HCT116 (cell line): ENCODE measurements at regions not wholly inside any gene's neighbourhood (a gene's known extent, or its start where the extent isn't known, plus 50 kb on each side); places are given as distances from the start of the nearest gene placed in this dataset.

Experiments
- ATF3 ChIP-seq: IDR thresholded peaks from 2 replicates; pipeline ENCODE4 v1.6.1; 2012
- CTCF ChIP-seq, 3 experiments: fragments of 200-600 bp in 1 of 3; sonication (generic) in 1 of 3; IDR thresholded peaks in 2 of 3; conservative IDR thresholded peaks in 1 of 3; 2 replicates each; pipeline ENCODE4 v1.5.1; 2012 to 2017; ENCODE audit warnings: low read depth in 2 of 3, low read length in 2 of 3, antibody characterized with exemption in 1 of 3, borderline replicate concordance in 1 of 3, control low read depth in 1 of 3, mild to moderate bottlenecking in 1 of 3, mixed read lengths in 1 of 3, mixed run types in 1 of 3, moderate library complexity in 1 of 3; ENCODE audit not compliant: insufficient read depth in 1 of 3
- EGR1 ChIP-seq: IDR thresholded peaks from 2 replicates; pipeline ENCODE4 v1.6.1; 2012; ENCODE audit warnings: low read depth
- ELF1 ChIP-seq: IDR thresholded peaks from 2 replicates; pipeline ENCODE4 v1.6.1; 2012; ENCODE audit warnings: low read depth, borderline replicate concordance
- EZH2 ChIP-seq: fragments of 200-600 bp; sonication (generic); IDR thresholded peaks from 2 replicates; pipeline ENCODE4 v1.6.1; 2017; ENCODE audit warnings: antibody characterized with exemption, mixed run types
- EZH2phosphoT487 ChIP-seq: fragments of 200-600 bp; IDR thresholded peaks from 2 replicates; pipeline ENCODE4 v1.6.1; 2018; ENCODE audit warnings: antibody characterized with exemption, borderline replicate concordance
- JUND ChIP-seq: IDR thresholded peaks from 2 replicates; pipeline ENCODE4 v1.6.1; 2012
- MAX ChIP-seq: IDR thresholded peaks from 2 replicates; pipeline ENCODE4 v1.6.1; 2012
- POLR2A ChIP-seq: IDR thresholded peaks from 2 replicates; pipeline ENCODE4 v1.7.0; 2011; ENCODE audit warnings: borderline replicate concordance; ENCODE audit not compliant: insufficient read depth, insufficient read length; ENCODE audit errors: extremely low read depth
- POLR2AphosphoS5 ChIP-seq: IDR thresholded peaks from 2 replicates; pipeline ENCODE4 v1.6.1; 2011; ENCODE audit warnings: mild to moderate bottlenecking, low read depth, low read length, moderate library complexity
- TCF7L2 ChIP-seq: IDR thresholded peaks from 2 replicates; pipeline ENCODE4 v1.7.0; 2011; ENCODE audit warnings: borderline replicate concordance, inconsistent platforms; ENCODE audit not compliant: insufficient read depth, insufficient read length; ENCODE audit errors: extremely low read depth
- YY1 ChIP-seq: IDR thresholded peaks from 2 replicates; pipeline ENCODE4 v1.6.1; 2011; ENCODE audit warnings: low read length, low read depth, moderate library complexity, mild to moderate bottlenecking; ENCODE audit not compliant: insufficient replicate concordance; ENCODE audit errors: extremely low read depth
- ZFX ChIP-seq: fragments of 450-650 bp; IDR thresholded peaks from 2 replicates; pipeline ENCODE4 v1.6.1; 2017
- ZNF274 ChIP-seq: fragments of 200-500 bp; sonication (Bioruptor generic); IDR thresholded peaks from 2 replicates; pipeline ENCODE4 v1.6.1; 2014; ENCODE audit warnings: mild to moderate bottlenecking, low read depth, low read length, inconsistent platforms

GRCh38 chr12:98151984-98152383 is 363.4 kb upstream of the TMPO start:
- TF ChIP-seq YY1 (no peak), POLR2A (no peak), JUND (no peak), MAX (no peak), CTCF (IDR thresholded peaks at IDR 0.05 in 2 of 3, conservative IDR thresholded peaks at IDR 0.05 in 1 of 3; ENCODE audit: borderline replicate concordance in 1 of 3, insufficient read depth in 1 of 3, low read depth in 2 of 3, low read length in 2 of 3) (no peak), EZH2phosphoT487 (no peak), ELF1 (no peak), ZNF274 (no peak), ZFX (no peak), TCF7L2 (no peak), POLR2AphosphoS5 (no peak), EZH2 (no peak), EGR1 (no peak), ATF3 (no peak)
